HCT116 (cell line): ENCODE measurements at regions not wholly inside any gene's neighbourhood (a gene's known extent, or its start where the extent isn't known, plus 50 kb on each side); places are given as distances from the start of the nearest gene placed in this dataset.

Source experiments
- ATAC-seq: fragments of 200-7000 bp; cut with Tn5 transposase; 2 replicates; pipeline ENCODE4 v1.9.1; 2020; ENCODE audit warnings: mild to moderate bottlenecking, moderate library complexity
- BruUV-seq: library from RNA; stranded (reverse); fragments of 400-500 nt; replicated peaks from 2 replicates; lab custom pipeline; 2021; lab: Mats Ljungman, UMichigan
- CTCF ChIA-PET: fragments of 300-600 bp; sonication (Branson Sonifier 250); formaldehyde crosslinking; loops from one replicate; lab custom pipeline; 2021; ENCODE audit warnings: antibody characterized with exemption; lab: Charles Lee
- POLR2A ChIA-PET: fragments of 300-600, 350-600 bp; sonication (Branson Sonifier 250); formaldehyde crosslinking; loops from one replicate; lab custom pipeline; 2021; ENCODE audit warnings: antibody characterized with exemption; lab: Charles Lee
- RAD21 ChIA-PET, 2 experiments: fragments of 300-600 bp; sonication (Branson Sonifier 250); formaldehyde crosslinking; loops; one replicate each; lab custom pipeline; 2023; ENCODE audit warnings: low total read pairs in 2 of 2; ENCODE audit not compliant: uncharacterized antibody in 2 of 2, unreplicated experiment in 2 of 2, low non-redundant PET in 1 of 2; lab: Charles Lee
- DNase-seq: peaks from one replicate; pipeline ENCODE4 v3.0.0-alpha.2; 2010; ENCODE audit warnings: low read depth, low spot score
- H2AFZ ChIP-seq: fragments of 200-600 bp; shearing (Covaris generic), sonication (generic); 2 replicates; pipeline ENCODE4 v1.6.1; 2017; ENCODE audit warnings: low read depth, mixed run types, mixed read lengths, antibody characterized with exemption, low read length; ENCODE audit not compliant: poor library complexity, severe bottlenecking
- H3K27ac ChIP-seq: 2 replicates; pipeline ENCODE4 v1.5.1; 2012; ENCODE audit warnings: low read depth, low read length
- H3K27me3 ChIP-seq: fragments of 200-600 bp; sonication (generic); 2 replicates; pipeline ENCODE4 v1.6.1; 2016; ENCODE audit warnings: mixed run types, low read length, mixed read lengths; ENCODE audit not compliant: insufficient read depth
- H3K36me3 ChIP-seq, 2 experiments: fragments of 200-500 bp in 1 of 2; fragments of 200-600 bp in 1 of 2; sonication (Bioruptor generic) in 1 of 2; sonication (generic) in 1 of 2; 2 replicates each; pipeline versions ENCODE4 v1.5.1 to v1.6.1; 2014 to 2016; ENCODE audit warnings: low read length in 2 of 2, inconsistent platforms in 1 of 2, mixed read lengths in 1 of 2, mixed run types in 1 of 2; ENCODE audit not compliant: insufficient read depth in 2 of 2, control insufficient read depth in 1 of 2
- H3K4me1 ChIP-seq, 2 experiments: fragments of 200-600 bp in 1 of 2; sonication (generic) in 1 of 2; 2 replicates each; pipeline versions ENCODE4 v1.5.1 to v1.6.1; 2012 to 2017; ENCODE audit warnings: low read length in 2 of 2, inconsistent platforms in 1 of 2, mild to moderate bottlenecking in 1 of 2, mixed read lengths in 1 of 2, mixed run types in 1 of 2, moderate library complexity in 1 of 2; ENCODE audit not compliant: insufficient read depth in 2 of 2, control insufficient read depth in 1 of 2
- H3K4me2 ChIP-seq: fragments of 200-600 bp; sonication (generic); 2 replicates; pipeline ENCODE4 v1.6.1; 2017; ENCODE audit warnings: mixed run types, low read length, mixed read lengths
- H3K4me3 ChIP-seq, 2 experiments: fragments of 200-600 bp in 1 of 2; sonication (generic) in 1 of 2; replicated peaks in 1 of 2; 2 replicates each; pipeline ENCODE4 v1.5.1; 2011 to 2016; ENCODE audit warnings: low read length in 2 of 2, control low read depth in 1 of 2, low read depth in 1 of 2, mild to moderate bottlenecking in 1 of 2, mixed read lengths in 1 of 2, mixed run types in 1 of 2
- H3K79me2 ChIP-seq: fragments of 200-600 bp; sonication (generic); 2 replicates; pipeline ENCODE4 v1.6.1; 2017; ENCODE audit warnings: mild to moderate bottlenecking, mixed run types, low read length, moderate library complexity, mixed read lengths; ENCODE audit not compliant: insufficient read depth
- H3K9ac ChIP-seq: fragments of 200-600 bp; sonication (generic); 2 replicates; pipeline ENCODE4 v1.6.1; 2016; ENCODE audit warnings: low read length, mixed read lengths
- H3K9me2 ChIP-seq: fragments of 200-600 bp; sonication (generic), shearing (Covaris generic); 2 replicates; pipeline ENCODE4 v1.6.1; 2017; ENCODE audit warnings: mixed run types, mild to moderate bottlenecking, moderate library complexity; ENCODE audit not compliant: insufficient read depth
- H3K9me3 ChIP-seq, 2 experiments: fragments of 200-500 bp in 1 of 2; fragments of 200-600 bp in 1 of 2; sonication (Bioruptor generic) in 1 of 2; sonication (generic) in 1 of 2; 2 replicates each; pipeline ENCODE4 v1.6.1; 2014 to 2017; ENCODE audit warnings: low read length in 2 of 2, mixed read lengths in 2 of 2, inconsistent platforms in 1 of 2, low read depth in 1 of 2, mild to moderate bottlenecking in 1 of 2, mixed run types in 1 of 2, moderate library complexity in 1 of 2; ENCODE audit not compliant: control insufficient read depth in 1 of 2, insufficient read depth in 1 of 2
- H4K20me1 ChIP-seq: fragments of 200-600 bp; sonication (generic), shearing (Covaris generic); 2 replicates; pipeline ENCODE4 v1.6.1; 2017; ENCODE audit warnings: mixed run types, mild to moderate bottlenecking, moderate library complexity; ENCODE audit not compliant: insufficient read depth
- CBX3 ChIP-seq: IDR thresholded peaks from 2 replicates; pipeline ENCODE4 v1.6.1; 2012; ENCODE audit warnings: low read depth
- CEBPB ChIP-seq: IDR thresholded peaks from 2 replicates; pipeline ENCODE4 v1.6.1; 2012; ENCODE audit warnings: low read depth
- EGR1 ChIP-seq: IDR thresholded peaks from 2 replicates; pipeline ENCODE4 v1.6.1; 2012; ENCODE audit warnings: low read depth
- ELF1 ChIP-seq: IDR thresholded peaks from 2 replicates; pipeline ENCODE4 v1.6.1; 2012; ENCODE audit warnings: low read depth, borderline replicate concordance
- EZH2phosphoT487 ChIP-seq: fragments of 200-600 bp; IDR thresholded peaks from 2 replicates; pipeline ENCODE4 v1.6.1; 2018; ENCODE audit warnings: antibody characterized with exemption, borderline replicate concordance
- JUND ChIP-seq: IDR thresholded peaks from 2 replicates; pipeline ENCODE4 v1.6.1; 2012
- POLR2A ChIP-seq: IDR thresholded peaks from 2 replicates; pipeline ENCODE4 v1.7.0; 2011; ENCODE audit warnings: borderline replicate concordance; ENCODE audit not compliant: insufficient read depth, insufficient read length; ENCODE audit errors: extremely low read depth
- POLR2AphosphoS5 ChIP-seq: IDR thresholded peaks from 2 replicates; pipeline ENCODE4 v1.6.1; 2011; ENCODE audit warnings: mild to moderate bottlenecking, low read depth, low read length, moderate library complexity
- RAD21 ChIP-seq: IDR thresholded peaks from 2 replicates; pipeline ENCODE4 v1.6.1; 2012; ENCODE audit warnings: low read depth, mild to moderate bottlenecking
- REST ChIP-seq: IDR thresholded peaks from 2 replicates; pipeline ENCODE4 v1.6.1; 2012; ENCODE audit warnings: low read depth
- SP1 ChIP-seq: IDR thresholded peaks from 2 replicates; pipeline ENCODE4 v1.6.1; 2012; ENCODE audit warnings: low read depth
- TCF7L2 ChIP-seq: IDR thresholded peaks from 2 replicates; pipeline ENCODE4 v1.7.0; 2011; ENCODE audit warnings: borderline replicate concordance, inconsistent platforms; ENCODE audit not compliant: insufficient read depth, insufficient read length; ENCODE audit errors: extremely low read depth
- YY1 ChIP-seq: IDR thresholded peaks from 2 replicates; pipeline ENCODE4 v1.6.1; 2011; ENCODE audit warnings: low read length, low read depth, moderate library complexity, mild to moderate bottlenecking; ENCODE audit not compliant: insufficient replicate concordance; ENCODE audit errors: extremely low read depth
- ZBTB33 ChIP-seq: IDR thresholded peaks from 2 replicates; pipeline ENCODE4 v1.6.1; 2011; ENCODE audit warnings: mild to moderate bottlenecking, low read length, moderate library complexity; ENCODE audit not compliant: insufficient replicate concordance; ENCODE audit errors: extremely low read depth
- ZNF274 ChIP-seq: fragments of 200-500 bp; sonication (Bioruptor generic); IDR thresholded peaks from 2 replicates; pipeline ENCODE4 v1.6.1; 2014; ENCODE audit warnings: mild to moderate bottlenecking, low read depth, low read length, inconsistent platforms
- intact Hi-C: fragments of 100-400 bp; cut with micrococcal nuclease; formaldehyde crosslinking; loops from 2 replicates; pipeline ENCODE4 v1.10.0; 2022
- TF ChIP-seq, protein P1 (sequence below): IDR thresholded peaks from 2 replicates; pipeline ENCODE4 v1.6.1; 2012

DNA sequence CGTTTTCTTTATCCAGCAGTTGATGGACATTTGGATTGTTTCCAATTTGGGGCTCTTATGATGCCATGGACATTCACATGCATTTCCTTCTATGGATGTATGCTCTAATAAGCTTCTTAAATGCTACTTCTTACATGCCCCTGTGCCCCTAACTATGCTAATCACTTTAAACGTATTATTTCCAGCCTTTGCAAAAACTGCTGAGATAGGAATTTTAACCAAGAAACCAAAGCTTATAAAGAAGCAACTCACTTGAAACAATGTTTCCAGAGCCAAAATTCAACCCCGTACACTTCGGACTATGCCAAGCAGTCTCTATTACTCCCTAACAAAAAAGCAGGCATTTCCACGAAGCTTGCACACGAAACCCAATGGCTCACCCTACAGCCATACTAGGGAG is 545.6 kb upstream of the WWC1 start:
- Histone ChIP-seq H3K4me2 (no peak overlapping the region), H3K79me2 (no peaks in the 10 kb centered on the region), H3K4me3 (no peak overlapping the region), H2AFZ (no peak overlapping the region), H4K20me1 (no peaks in the 10 kb centered on the region), H3K36me3 (no peaks in the 10 kb centered on the region), H3K9ac (no peak overlapping the region), H3K9me2 (no peaks in the 10 kb centered on the region), H3K27ac (no peak overlapping the region), H3K27me3 (peaks cover 77% of the 10 kb centered on the region), H3K4me1 (no peaks in the 10 kb centered on the region), H3K9me3 (no peaks in the 10 kb centered on the region)
- no peak for DNase-seq
- no peak for ATAC-seq
- ChIA-PET CTCF (no interaction called here), RAD21 (no interaction called here), POLR2A (no interaction called here)
- TF ChIP-seq POLR2AphosphoS5 (no peak), ZNF274 (no peak)
- TF ChIP-seq, protein P1, sequence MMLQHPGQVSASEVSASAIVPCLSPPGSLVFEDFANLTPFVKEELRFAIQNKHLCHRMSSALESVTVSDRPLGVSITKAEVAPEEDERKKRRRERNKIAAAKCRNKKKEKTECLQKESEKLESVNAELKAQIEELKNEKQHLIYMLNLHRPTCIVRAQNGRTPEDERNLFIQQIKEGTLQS, result no peak
- no TSS peak for BruUV-seq
- intact Hi-C loops, result no loop called here

DNA sequence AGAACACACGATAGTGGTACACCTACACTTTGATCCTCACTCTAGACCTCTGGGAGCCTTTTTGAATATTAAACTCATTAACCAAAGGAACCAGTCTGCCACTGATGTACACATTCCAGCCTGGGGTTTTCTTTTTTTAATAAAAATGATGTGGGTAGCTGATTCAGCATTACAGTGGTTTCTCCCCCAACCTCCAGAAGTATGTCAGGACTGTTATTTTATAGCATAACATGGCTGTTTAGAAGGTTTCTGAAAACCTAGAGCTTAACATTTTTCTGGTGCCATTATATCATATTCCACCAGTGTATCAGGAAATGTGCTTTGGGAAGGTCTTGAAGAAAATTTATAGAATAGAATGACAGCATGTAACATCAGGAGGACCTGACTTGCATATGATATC is 540.9 kb upstream of the WWC1 start:
- Histone ChIP-seq H3K4me3 (no peak overlapping the region), H3K27ac (no peak overlapping the region), H2AFZ (no peak overlapping the region), H3K79me2 (no peaks in the 10 kb centered on the region), H3K4me2 (no peak overlapping the region), H3K9ac (no peak overlapping the region), H4K20me1 (no peaks in the 10 kb centered on the region), H3K4me1 (no peaks in the 10 kb centered on the region), H3K9me2 (no peaks in the 10 kb centered on the region), H3K36me3 (no peaks in the 10 kb centered on the region), H3K9me3 (no peaks in the 10 kb centered on the region), H3K27me3 (peaks cover 56% of the 10 kb centered on the region)
- RAD21 ChIA-PET, result no interaction called here
- POLR2A ChIA-PET, result no interaction called here
- intact Hi-C loops, result no loop called here
- CTCF ChIA-PET, result no interaction called here
- BruUV-seq, result no TSS peak
- ATAC-seq (no peak), DNase-seq (no peak)
- TF ChIP-seq ZBTB33, result no peak
- no peak for TF ChIP-seq JUND
- no peak for TF ChIP-seq TCF7L2
- TF ChIP-seq RAD21, result no peak
- no peak for TF ChIP-seq ZNF274
- no peak for TF ChIP-seq SP1
- TF ChIP-seq YY1, result no peak
- no peak for TF ChIP-seq POLR2AphosphoS5
- TF ChIP-seq REST, result no peak
- no peak for TF ChIP-seq EGR1
- TF ChIP-seq POLR2A, result no peak
- TF ChIP-seq, protein P1, result no peak
- TF ChIP-seq CBX3, result no peak
- TF ChIP-seq CEBPB, result no peak
- TF ChIP-seq EZH2phosphoT487, result no peak
- no peak for TF ChIP-seq ELF1
